ENCODE measurements at regions not wholly inside any gene's neighbourhood (a gene's known extent, or its start where the extent isn't known, plus 50 kb on each side); places are given as distances from the start of the nearest gene placed in this dataset.

GRCh38 chr15:39192351-39192750 lies 388.5 kb upstream of the THBS1 start:
- TF ChIP-seq ZNF232 (CRISPR knock-in tag; IDR thresholded peaks at IDR 0.05; ENCODE audit: borderline replicate concordance) (no peak), CTCF (CRISPR knock-in tag; IDR thresholded peaks at IDR 0.05) (no peak), ATF3 (CRISPR knock-in tag; IDR thresholded peaks at IDR 0.05) (no peak), ZNF766 (CRISPR knock-in tag; IDR thresholded peaks at IDR 0.05; ENCODE audit: borderline replicate concordance) (no peak), ATM (IDR thresholded peaks at IDR 0.05; ENCODE audit: borderline replicate concordance) (no peak), MZF1 (CRISPR knock-in tag; IDR thresholded peaks at IDR 0.05; ENCODE audit: borderline replicate concordance) (no peak), SRF (IDR thresholded peaks at IDR 0.05; ENCODE audit: low read depth, low read length) (no peak), SMC3 (IDR thresholded peaks at IDR 0.05; ENCODE audit: low read length) (no peak), HNF1A (IDR thresholded peaks at IDR 0.05; ENCODE audit: low read depth) (no peak), HNF1A (CRISPR knock-in tag; IDR thresholded peaks at IDR 0.05; ENCODE audit: borderline replicate concordance) (no peak), ZNF512B (CRISPR knock-in tag; IDR thresholded peaks at IDR 0.05; ENCODE audit: borderline replicate concordance) (no peak), REST (IDR thresholded peaks at IDR 0.05; ENCODE audit: borderline replicate concordance in 1 of 2, low read depth in 1 of 2, low read length in 2 of 2) (no peak), FOXA3 (CRISPR knock-in tag; IDR thresholded peaks at IDR 0.05) (no peak), SETDB1 (CRISPR knock-in tag; IDR thresholded peaks at IDR 0.05; ENCODE audit: borderline replicate concordance) (no peak), SMAD1 (CRISPR knock-in tag; IDR thresholded peaks at IDR 0.05; ENCODE audit: borderline replicate concordance, low read depth) (no peak)
